HFF-Myc (cell line): ENCODE measurements at regions not wholly inside any gene's neighbourhood (a gene's known extent, or its start where the extent isn't known, plus 50 kb on each side); places are given as distances from the start of the nearest gene placed in this dataset.

Experiments used
- DNase-seq: peaks from one replicate; pipeline ENCODE4 v3.0.0-alpha.2; 2011; ENCODE audit warnings: low read depth; ENCODE audit errors: extremely low read depth
- H3K4me3 ChIP-seq: replicated peaks from 2 replicates; pipeline ENCODE4 v1.5.1; 2011; ENCODE audit warnings: low read depth, mild to moderate bottlenecking, control low read depth, low read length
- TF ChIP-seq, protein P1 (sequence below): IDR thresholded peaks from 2 replicates; pipeline ENCODE4 v1.5.1; 2012; ENCODE audit warnings: mild to moderate bottlenecking, low read depth, low read length, control low read depth; ENCODE audit errors: missing control alignments

- H3K4me3 ChIP-seq: no peak overlapping the region
- TF ChIP-seq, protein P1, sequence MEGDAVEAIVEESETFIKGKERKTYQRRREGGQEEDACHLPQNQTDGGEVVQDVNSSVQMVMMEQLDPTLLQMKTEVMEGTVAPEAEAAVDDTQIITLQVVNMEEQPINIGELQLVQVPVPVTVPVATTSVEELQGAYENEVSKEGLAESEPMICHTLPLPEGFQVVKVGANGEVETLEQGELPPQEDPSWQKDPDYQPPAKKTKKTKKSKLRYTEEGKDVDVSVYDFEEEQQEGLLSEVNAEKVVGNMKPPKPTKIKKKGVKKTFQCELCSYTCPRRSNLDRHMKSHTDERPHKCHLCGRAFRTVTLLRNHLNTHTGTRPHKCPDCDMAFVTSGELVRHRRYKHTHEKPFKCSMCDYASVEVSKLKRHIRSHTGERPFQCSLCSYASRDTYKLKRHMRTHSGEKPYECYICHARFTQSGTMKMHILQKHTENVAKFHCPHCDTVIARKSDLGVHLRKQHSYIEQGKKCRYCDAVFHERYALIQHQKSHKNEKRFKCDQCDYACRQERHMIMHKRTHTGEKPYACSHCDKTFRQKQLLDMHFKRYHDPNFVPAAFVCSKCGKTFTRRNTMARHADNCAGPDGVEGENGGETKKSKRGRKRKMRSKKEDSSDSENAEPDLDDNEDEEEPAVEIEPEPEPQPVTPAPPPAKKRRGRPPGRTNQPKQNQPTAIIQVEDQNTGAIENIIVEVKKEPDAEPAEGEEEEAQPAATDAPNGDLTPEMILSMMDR: no peak
- DNase-seq: no peak
Measured at GRCh38 chr11:31974366-31975136, 116.3 kb upstream of the RCN1 start.

DNA sequence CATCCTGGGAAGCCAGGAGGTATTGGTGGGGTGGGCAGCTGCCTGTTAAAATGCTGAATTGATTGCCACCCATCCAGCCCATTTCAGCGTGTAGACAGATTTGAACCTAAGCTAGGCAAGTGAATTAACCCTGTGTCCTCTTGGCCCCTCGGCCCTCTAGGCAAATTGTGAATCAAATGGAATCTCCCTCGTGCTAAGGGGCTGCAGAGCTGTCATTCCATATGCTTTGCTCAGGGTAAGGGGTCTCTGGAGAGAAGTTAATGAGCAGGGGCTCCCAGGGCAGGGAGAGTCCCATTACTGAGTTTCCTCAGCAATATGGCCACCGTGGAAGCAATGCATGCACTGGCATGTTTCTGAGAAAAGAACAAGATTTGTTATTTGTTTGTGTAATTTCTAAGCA is 117.7 kb upstream of the RCN1 start:
- no peak overlapping the region for H3K4me3 ChIP-seq
- no peak for DNase-seq
- TF ChIP-seq, protein P1: no peak

GRCh38 chr11:31972623-31973022 is 118.3 kb upstream of the RCN1 start:
- TF ChIP-seq, protein P1: no peak
- no peak for DNase-seq
- no peak overlapping the region for H3K4me3 ChIP-seq

DNA sequence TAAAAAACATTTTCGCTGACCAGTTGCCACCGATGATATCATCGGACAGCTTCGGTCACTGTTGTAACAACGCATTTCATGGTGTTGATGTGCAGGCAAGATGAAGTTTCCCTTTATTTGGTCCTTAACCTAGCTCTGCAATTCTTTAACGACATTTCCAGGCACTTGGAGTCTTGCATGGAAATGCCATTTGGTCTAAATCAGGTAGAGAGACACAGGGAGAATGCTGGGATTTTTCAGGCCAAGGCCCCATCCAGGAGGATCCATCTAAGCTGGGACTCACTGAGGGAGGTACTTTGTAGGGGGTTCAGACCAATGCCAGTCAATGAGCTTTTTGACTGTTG is 121.5 kb upstream of the RCN1 start:
- H3K4me3 ChIP-seq: no peak overlapping the region
- DNase-seq: no peak
- TF ChIP-seq, protein P1: no peak

GRCh38 chr11:31968461-31969358 is 122.2 kb upstream of the RCN1 start:
- no peak for DNase-seq
- TF ChIP-seq, protein P1: no peak
- H3K4me3 ChIP-seq: no peak overlapping the region

DNA sequence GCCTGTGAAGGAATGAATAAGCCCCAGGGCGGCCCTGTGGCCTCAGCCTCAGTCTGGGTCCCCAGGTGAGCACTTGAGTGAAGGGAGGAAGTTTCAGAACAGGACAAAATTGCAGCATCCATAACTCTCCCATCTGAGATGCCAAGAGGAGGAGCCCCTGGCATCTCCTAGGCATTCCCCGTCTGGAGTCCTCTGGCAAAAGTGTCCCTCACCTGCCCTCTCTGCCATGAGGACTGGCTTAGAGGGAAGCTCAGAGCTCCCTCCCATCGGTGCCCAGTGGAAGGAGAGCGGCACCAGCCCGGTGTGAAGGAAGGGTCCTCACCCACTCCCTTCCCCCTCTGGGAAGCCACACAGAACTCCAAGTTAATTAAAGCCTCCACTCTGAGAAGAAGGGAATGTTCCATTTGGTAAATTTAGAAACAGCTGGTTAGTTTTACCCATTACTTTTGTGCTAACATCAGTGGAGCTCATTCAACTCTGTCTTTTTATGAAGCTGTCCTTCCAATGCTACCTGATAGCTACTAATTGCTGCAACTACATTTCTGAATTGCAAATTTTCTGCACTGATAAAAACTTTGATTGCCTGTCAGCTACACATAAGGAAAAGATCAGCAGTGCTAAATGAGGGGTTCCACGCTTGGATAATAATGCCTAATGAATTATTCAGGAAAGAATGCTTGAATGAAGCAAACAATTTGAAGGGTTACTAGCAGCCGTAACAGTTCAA is 123.3 kb upstream of the RCN1 start:
- no peak overlapping the region for H3K4me3 ChIP-seq
- DNase-seq: no peak
- TF ChIP-seq, protein P1: no peak
